ENCODE measurements at regions not wholly inside any gene's neighbourhood (a gene's known extent, or its start where the extent isn't known, plus 50 kb on each side); places are given as distances from the start of the nearest gene placed in this dataset.

DNA sequence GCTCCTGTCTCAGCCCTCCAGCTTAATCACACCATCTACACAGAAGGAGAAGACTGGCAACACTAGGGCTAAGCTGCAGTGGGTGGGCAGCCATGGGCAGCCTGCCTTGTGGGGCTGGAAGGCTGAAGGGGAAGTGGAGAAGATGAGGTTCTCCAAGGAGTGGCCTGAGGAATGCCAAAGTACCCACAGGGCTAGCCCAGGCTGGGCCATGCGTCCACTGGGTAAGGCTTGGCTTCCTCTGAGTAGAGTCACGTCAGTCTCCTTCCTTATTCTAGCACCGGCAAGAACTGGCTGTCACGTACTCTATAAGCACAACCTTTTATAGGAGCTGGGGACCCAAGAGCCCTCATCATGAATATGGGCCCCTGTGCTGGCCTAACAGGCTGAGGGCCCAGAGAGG lies 110.6 kb upstream of the SIRPA start:
- no peak for DNase-seq

DNA sequence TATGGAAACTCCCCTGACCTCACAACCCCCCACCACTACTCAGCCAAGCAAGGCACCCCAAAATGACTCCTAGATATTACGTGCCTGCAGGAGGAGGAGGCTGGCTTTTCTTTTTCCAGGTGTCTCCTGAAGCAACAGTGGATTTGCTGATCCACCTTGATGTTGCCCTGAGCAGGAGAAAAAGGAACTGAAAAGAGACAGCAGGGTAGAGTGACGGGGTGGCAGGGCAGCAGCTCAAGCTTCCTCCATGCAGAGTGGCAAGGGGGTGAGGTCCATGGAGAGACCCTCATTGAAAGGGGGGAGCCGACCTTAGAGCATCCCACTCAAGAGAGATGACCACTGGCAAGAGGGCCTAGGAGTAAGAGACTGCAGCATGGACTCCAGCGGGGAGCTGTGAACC lies 112.0 kb upstream of the SIRPA start:
- DNase-seq = no peak

DNA sequence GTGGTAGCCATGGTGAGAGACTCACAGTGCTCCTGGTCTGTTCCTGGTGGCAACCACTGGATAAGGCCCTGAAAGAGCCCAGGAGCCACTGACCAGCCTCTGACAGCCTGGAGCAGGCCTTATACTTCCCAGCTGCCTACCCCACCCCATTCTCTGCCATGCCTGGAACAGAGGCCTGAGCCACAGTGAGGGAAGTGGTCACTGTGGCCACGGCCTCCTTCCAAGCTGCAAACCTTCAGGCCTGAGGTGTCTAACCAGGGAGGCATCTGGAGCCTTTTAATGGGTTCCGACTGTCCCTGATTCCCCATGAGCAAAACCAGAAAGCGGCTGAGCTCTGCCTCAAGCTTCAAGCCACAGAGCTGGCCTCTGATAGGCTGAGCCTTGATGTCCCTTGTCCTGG lies 113.0 kb upstream of the SIRPA start:
- DNase-seq = no peak

DNA sequence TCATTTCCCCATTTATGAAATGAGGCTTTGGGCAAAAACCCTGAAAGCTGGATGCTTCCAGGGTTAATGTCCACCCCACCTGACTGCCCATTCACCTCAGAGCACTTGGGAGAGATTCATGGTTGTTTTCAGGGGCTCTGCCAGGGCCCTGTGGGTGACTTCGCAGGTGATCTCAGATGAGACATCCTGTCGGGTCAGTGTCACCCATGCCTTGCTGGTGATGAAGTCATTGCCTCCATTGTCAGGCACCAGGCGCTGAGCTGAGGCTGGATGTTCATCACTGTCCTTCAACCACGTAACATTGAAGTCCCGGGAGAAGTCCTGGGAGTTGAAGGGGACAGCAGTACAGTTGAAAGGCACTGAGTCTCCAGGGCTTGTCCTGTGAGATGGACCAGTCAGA lies 115.6 kb upstream of the SIRPA start:
- no peak for DNase-seq

DNA sequence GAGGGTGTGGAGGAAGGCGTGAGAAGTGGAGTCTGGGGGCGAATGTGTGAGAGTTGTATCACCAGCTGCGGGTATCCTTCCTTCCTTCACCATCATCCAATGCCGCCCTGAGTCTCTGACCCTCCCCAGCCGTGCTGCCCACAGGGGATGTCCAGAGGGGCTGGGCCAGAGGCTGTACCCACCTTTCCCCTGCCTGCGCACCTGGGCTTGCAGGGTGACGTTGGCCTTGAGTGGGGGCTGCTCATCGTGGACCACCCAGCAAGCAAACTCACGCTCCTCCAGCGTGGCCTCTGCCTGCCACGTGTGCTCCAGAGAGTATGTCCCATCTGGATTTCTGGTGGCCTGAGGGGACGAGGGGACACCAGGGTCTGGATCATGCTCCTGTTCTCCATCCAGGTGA lies 116.9 kb upstream of the SIRPA start:
- no peak for DNase-seq

DNA sequence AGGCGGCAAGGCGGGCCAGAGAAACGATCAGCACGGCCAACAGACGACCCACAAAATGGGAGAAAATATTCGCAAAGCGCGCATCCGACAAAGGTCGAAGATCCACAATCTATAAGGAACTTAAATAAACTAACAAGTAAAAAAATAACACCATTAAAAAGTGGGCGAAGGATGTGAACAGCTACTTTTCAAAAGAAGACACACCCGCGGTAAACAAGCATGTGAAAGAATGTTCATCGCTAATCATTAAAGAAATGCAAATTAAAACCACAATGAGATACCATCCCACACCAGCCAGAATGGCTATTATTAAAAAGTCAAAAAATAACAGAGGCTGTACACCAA lies 117.8 kb upstream of the SIRPA start:
- DNase-seq = no peak

DNA sequence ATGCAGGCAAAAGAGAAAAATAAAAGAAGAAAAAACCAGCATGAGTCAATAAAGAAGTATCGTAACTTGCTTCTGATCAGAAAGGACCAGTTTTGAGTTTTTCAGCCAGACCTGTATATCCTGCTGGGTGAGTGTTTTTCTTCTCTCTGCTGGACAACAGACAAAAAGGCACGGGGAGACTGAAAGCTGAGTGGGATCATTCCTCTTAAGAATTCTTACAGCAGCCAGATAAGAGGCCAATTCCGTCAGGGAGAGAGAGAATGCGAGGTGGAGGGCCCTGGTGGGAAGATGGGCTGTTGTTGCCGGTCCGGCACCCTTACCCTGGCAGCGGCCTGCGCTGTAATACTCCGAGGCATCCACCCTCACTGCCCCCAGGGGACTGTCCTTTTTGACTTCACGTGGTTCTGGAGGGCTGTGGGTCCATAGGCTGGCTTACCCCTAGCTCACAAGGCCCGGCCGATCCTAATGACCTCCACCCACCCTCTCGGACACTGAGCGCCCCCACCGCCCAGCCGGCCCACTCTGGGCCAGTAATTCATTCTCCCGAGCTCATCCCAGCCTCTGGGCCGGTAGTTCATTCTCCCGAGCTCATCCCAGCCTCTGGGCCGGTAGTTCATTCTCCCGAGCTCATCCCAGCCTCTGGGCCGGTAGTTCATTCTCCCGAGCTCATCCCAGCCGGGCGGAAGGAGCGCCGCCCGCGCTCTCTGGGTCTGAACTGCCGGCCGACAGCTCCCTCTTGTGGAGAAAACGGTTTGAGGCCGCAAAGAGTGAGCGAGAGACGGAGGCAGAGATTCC lies 118.3 kb upstream of the SIRPA start:
- peak; percentile 78 for DNase-seq

DNA sequence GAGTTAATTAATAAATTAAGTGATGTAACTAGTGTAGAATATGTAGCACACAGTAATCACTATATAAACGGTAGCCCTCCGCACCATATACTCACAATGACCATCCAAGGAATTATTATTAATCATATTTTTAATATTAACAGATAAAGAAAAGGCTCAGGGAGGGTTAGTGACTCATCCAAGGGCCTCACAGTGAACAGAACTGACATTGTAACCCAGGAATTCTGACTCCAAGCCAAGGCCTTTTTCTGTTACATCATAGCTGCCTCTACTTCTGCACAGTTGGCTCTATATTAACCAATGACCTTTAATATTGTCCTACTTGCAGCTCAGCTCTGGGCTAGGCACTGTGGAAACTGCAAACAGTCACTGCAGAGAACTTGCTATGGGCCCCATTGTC lies 117.5 kb upstream of the SIRPG start:
- DNase-seq = no peak

DNA sequence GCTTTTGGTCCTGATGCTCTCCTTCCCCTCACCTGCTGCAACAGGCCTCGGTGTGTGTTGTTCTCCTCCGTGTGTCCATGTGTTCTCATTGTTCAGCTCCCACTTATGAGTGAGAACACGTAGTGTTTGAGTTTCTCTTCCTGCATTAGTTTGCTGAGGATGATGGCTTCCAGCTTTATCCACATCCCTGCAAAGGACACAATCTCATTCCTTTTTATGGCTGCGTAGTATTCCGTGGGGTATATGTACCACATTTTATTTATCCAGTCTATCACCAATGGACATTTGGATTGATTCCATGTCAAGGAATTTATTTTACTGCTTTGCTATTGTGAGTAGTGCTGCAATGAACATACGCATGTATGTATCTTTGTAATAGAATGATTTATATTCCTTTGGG lies 116.9 kb upstream of the SIRPG start:
- DNase-seq = no peak

DNA sequence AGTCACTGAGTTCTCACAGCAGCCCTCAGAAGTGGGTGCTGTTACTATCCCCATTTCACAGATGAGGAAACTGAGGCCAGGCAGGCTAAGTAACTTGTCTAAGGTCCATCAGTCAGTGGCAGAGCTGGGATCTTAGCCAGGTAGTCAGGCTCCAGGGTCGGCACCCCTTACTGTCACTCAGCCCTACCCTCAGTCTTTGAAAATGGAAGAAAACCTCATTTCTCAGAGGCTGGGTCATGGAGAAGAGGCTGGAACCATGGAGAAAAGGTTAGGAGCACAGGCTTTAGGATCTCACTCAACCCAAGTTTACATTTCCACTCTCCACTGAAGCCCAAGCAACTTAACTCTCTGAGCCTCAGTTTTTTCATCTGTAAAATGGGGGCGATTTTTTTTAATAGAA lies 116.2 kb upstream of the SIRPG start:
- no peak for DNase-seq

DNA sequence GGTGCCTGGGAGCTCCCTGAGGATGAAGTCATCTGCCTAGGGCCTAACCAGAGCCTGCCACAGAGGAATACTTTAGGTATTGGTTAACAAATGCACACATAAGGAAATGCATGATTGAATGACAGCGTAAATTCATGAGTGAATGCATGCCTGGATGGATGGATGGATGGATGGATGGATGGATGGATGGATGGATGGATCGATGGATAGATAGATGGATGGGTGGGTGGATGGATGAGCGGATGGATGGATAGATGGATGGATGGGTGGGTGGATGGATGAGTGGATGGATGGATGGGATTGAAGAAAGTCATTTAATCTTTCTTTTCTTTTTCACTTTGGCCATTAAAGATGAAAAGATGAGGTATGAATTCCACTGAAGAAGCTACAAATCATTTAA lies 111.9 kb upstream of the SIRPG start:
- DNase-seq = no peak

DNA sequence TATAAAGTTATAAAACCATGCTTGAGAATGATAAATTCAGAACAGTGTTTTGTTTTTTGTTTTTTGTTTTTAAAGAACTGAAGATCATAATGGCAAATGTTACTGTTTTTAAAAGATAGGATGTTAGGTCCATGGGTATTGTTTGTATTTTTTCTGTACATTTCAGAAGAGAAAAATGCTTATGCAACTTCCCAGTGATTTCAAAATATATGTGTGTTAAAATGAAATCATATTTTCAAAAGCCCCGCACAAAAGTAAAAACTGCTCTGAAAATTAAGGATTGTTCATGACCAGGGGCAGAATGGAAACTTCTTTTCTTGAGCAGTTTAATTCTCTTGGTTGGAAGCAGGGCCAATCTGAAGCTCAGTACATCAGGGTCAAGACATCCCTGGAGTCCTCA lies 109.2 kb upstream of the SIRPG start:
- no peak for DNase-seq

DNA sequence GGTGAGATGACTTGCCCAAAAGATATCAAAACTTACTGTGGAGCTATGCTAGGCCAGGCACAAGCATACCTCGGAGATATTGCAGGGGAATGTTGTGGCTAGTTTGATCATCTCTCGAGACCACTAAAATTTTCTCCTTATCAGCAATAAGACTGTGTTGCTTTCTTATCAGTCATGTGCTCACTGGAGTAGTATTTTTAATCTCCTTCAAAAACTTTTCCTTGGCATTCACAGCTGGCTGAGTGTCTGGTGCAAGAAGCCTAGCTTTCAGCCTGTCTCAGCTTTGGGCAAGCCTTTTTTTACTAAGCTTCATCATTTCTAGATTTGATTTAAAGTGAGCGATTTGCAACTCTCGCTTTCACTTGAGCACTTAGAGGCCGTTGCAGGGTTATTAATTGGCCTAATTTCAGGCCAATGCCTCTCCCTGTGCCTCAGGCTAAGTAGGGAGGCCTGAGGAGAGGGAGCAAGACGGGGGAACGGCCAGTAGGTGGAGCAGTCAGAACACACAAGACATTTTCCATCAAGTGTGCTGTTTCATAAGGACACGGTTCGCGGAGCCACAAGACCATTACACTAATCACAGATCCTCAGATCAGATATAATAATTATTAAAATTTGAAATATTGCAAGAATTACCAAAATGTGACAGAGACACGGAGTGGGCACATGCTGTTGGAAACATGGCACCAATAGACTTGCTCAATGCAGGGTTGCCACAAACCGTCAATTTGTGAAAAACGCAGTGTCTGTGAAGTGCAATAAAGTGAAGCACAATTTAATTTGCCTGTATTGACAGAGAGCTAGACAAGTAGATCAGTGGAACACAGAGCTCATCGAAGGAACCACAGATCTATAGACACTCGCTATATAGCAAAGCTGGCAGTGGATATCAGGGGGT lies 106.8 kb upstream of the SIRPG start:
- DNase-seq = peak; percentile 68

DNA sequence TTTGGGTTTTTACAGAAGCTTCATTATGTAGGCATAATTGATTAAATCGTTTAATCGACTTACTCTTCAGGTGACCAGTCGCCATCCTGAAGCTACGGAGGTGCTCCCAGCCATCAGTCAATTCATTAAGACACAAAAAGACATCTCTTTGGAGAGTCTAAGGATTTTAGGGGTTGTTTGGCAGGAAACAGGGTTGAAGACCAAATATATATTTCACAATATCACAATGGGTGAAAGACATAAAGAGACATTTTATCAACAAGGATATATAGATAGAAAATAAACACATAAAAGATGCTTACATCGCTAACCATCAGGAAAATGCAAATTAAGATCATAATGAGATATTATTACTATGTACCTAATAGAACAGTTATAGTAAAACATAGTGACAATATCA lies 104.0 kb upstream of the SIRPG start:
- DNase-seq = no peak

DNA sequence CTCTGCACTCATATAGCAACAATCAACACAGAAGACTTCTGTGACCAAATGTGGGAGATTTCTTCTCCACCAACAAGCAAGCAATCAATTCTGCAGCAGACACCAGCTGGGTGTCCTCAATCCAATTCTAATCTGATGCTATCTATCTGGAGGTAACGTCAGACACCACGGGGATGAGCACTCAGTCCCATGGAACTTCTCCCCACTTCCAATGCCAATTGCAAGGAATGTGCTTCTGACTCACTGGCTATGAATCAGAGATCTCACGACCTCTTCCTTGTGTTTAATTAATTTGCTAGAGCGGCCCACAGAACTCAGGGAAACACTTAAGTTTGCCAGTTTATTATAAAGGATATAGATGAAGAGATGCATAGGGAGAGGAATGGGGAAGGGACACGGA lies 103.5 kb upstream of the SIRPG start:
- no peak for DNase-seq

DNA sequence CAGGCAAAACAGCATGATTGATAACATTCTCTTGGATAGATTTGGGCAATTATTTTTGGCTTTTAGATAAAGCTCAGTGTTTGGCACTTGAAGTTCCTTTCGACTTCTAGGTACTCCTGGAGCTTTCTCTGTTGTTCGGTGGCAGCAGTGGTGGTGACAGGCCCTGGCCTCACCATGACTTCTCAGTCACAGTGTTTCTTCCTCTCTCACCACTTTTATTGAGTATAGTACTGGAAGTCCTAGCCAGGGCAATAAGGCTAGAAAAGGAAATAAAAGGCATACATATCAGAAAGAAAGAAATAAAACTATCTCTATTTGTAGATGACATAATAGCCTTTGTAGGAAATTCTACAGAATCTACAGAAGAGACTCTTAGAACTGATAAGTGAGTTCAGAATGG lies 101.2 kb upstream of the SIRPG start:
- DNase-seq = no peak

DNA sequence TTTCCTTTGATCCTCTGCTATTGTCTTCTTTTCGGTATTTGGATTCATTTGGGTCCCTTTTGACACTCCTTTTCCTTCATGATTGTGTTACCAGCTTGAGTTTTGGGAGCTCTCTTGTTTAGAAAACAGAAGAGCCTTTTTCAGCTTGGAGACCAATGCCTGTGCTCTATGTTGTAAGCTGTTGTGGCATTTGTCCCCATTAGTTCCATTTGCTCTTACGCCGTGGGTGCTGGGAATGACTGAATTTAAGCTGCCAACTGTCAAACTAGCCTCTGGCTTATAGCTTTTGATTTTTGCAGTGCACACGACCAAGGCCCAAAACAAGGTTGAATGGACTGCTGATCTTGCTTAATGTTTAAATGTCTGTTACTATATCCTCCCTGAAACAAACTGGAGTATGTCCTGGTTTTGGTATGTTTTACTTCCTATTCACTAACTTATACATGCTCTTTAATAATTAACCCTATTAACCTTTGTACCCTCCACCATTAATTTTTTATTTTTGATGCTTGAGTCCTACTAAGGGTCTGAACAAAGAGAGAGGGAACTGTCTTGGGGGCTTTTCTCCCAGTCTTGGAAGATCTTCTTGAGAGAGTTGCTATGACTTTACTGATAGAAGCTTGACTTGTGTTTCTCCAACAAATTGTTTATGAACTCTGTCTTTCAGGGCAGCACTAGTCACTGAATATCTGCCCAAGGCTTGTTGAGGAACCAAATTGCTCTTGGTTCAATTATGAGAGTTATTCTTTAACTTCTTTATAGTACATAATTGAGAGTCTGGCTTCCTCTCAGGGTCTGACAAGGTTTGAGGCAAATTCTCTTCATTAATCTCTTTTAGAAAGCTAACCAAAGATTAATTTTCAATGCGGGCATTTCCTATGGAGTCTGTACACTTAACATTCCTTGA lies 100.3 kb upstream of the SIRPG start:
- no peak for DNase-seq

DNA sequence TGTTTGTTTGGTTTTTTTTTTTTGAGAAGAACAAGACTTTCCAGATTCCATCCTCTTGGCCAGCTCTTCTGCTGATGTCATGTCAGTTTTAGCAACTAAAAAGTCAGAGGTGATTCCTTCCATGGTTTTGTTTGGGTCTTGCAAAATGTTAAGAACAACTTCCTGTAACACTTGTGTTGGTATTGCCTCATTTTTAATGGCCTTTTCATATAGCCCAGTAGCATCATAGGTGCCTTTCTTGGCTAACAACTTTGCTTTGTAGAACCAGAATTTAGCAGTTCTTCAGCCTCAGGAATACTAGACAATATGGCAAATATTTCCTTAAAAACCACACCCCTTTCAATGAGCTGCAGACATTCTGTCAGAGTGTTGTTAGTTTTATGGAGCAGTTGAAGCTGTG lies 99.5 kb upstream of the SIRPG start:
- DNase-seq = no peak

DNA sequence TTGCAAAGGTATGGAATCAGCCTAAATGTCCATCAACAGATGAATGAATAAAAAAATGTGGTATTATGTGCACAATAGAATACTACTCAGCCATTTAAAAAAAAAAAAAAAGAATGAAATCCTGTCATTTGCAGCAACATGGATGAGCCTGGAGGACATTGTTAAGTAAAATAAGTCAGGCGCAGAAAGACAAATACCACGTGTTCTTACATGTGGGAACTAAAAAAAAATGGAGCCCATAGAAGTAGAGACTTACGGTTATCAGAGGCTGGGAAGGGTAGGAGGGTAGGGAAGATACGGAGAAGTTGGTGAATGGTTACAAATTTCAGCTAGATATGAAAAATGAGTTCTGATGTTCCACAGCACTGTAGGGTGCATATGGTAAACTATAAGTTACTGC lies 97.2 kb upstream of the SIRPG start:
- no peak for DNase-seq

DNA sequence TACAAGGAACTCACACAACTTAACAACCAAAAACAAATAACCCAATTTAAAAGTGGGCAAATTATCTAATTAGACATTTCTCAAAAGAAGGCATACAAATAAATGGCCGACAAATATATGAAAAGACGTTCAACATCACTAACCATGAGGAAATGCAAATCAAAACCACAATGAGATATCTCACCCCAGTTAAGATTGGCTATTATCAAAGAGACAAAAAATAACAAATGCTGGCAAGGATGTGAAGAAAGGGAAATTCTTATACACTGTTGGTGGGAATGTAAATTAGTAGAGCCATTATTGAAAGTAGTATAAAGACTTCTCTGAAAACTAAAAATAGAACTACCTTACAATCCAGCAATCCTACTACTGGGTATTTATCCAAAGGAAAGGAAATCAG lies 96.7 kb upstream of the SIRPG start:
- no peak for DNase-seq

DNA sequence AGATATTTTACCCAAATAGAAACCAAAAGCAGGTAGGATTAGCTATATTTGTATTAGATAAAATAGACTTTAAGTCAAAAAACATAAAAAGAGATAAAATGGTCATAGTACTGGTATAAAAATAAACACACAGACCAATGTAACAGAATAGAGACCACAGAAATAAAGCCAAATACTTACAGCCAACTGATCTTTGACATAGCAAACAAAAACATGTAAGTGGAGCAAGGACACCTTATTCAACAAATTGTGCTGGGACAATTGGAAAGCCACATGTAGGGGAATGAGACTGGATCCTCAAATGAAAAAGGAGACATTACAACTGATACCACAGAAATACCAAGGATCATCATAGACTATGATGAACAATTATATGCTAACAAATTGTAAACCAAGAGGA lies 94.5 kb upstream of the SIRPG start:
- no peak for DNase-seq

DNA sequence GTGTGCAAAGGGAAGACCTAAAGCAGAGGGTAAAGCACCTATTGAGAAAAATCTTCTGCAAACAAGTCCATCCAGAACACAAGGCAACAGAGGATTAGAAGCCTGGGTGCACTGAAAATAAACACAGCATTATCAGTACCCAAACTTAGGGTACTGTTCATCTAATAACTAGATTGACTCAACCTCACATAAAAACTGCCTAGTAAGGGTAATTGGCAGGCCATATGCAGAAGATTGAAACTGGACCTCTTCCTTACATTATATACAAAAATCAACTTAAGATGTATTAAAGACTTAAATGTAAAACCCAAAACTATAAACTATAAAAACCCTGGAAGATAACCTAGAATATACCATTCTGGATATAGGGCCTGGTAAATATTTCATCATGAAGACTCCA lies 91.2 kb upstream of the SIRPG start:
- no peak for DNase-seq

DNA sequence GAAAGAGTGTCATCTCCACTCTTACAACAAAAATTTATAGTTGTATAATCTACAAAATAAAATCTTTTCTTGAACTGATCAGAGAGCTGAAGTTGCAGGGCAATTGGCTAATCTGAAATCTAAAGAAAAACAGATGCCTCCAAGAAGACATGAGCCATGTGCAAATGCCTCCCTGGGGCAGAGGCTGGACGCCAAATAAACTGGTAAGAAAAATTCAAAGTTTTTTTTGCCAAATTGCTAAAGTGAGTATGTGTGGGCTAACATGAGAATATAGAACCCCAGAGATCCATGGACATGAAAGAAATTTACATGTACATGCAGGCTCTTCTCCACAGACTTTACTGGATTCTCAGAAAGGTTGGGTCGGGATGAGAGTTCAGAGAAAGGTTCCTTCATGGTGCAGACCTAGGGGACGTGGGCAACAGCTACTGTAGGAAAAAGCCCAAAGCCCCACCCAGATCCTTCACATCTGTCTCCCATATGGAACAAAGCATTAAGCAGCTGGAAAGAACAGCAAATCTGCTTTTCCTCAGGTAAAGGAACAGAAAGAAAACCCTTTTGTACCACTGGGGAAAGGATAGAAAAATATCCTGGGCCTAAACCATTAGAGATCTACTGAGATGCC lies 90.5 kb upstream of the SIRPG start:
- no peak for DNase-seq

Measured in NCI-H2227 treated with DMSO at 0.1 percent for 48 hours (cell line).